ENCODE measurements at regions not wholly inside any gene's neighbourhood (a gene's known extent, or its start where the extent isn't known, plus 50 kb on each side); places are given as distances from the start of the nearest gene placed in this dataset.
A peak's percentile ranks its signal among the peaks of the same experiment; 100 is the strongest.

- TF ChIP-seq EZH2phosphoT487 (IDR thresholded peaks at IDR 0.05; ENCODE audit: low read depth): no peak
- TF ChIP-seq CTCF (IDR thresholded peaks at IDR 0.05; ENCODE audit: low read depth, low read length): no peak
- H3K27me3 ChIP-seq (ENCODE audit: low read depth, low read length): peaks cover 23% of the 10 kb centered on the region
- H3K27ac ChIP-seq (ENCODE audit: low read length): peak overlapping the region; percentile 51
- no peaks in the 10 kb centered on the region for H3K79me2 ChIP-seq (ENCODE audit: low read length)
- H3K9me3 ChIP-seq (ENCODE audit: insufficient read depth, low read length): no peaks in the 10 kb centered on the region
- no peaks in the 10 kb centered on the region for H3K36me3 ChIP-seq (replicated peaks; ENCODE audit: low read depth, low read length)
- peak overlapping the region; percentile 37 for H2AFZ ChIP-seq (ENCODE audit: low read depth, low read length)
- H3K9ac ChIP-seq (ENCODE audit: low read length): 0 out of 2 replicates have a peak overlapping the region, but pooled peaks have one; percentile 7
- peak overlapping the region; percentile 99 for H3K4me2 ChIP-seq (ENCODE audit: low read length)
- peak overlapping the region; percentile 70 for H3K4me3 ChIP-seq (ENCODE audit: low read length)
- peaks cover 25% of the 10 kb centered on the region for H3K4me1 ChIP-seq (ENCODE audit: low read length)
- no peaks in the 10 kb centered on the region for H4K20me1 ChIP-seq (ENCODE audit: insufficient read depth, low read length)
Observed at GRCh38 chr7:98771941-98772603, 97.7 kb downstream of the TMEM130 start.

GRCh38 chr7:98774884-98775283 lies 94.9 kb downstream of the TMEM130 start:
- Histone ChIP-seq H3K27me3 (ENCODE audit: low read depth, low read length) (peaks cover 25% of the 10 kb centered on the region), H3K79me2 (ENCODE audit: low read length) (no peaks in the 10 kb centered on the region), H3K9me3 (ENCODE audit: insufficient read depth, low read length) (no peaks in the 10 kb centered on the region), H3K4me1 (ENCODE audit: low read length) (peaks cover 25% of the 10 kb centered on the region), H3K4me2 (ENCODE audit: low read length) (no peak overlapping the region), H3K4me3 (ENCODE audit: low read length) (no peak overlapping the region), H3K9ac (ENCODE audit: low read length) (no peak overlapping the region), H4K20me1 (ENCODE audit: insufficient read depth, low read length) (no peaks in the 10 kb centered on the region), H3K27ac (ENCODE audit: low read length) (no peak overlapping the region), H3K36me3 (replicated peaks; ENCODE audit: low read depth, low read length) (no peaks in the 10 kb centered on the region), H2AFZ (ENCODE audit: low read depth, low read length) (no peak overlapping the region)
- TF ChIP-seq CTCF (IDR thresholded peaks at IDR 0.05; ENCODE audit: low read depth, low read length): no peak

- Histone ChIP-seq H3K36me3 (replicated peaks; ENCODE audit: low read depth, low read length) (no peaks in the 10 kb centered on the region), H2AFZ (ENCODE audit: low read depth, low read length) (no peak overlapping the region), H3K9me3 (ENCODE audit: insufficient read depth, low read length) (no peaks in the 10 kb centered on the region), H3K27ac (ENCODE audit: low read length) (no peak overlapping the region), H4K20me1 (ENCODE audit: insufficient read depth, low read length) (no peaks in the 10 kb centered on the region), H3K27me3 (ENCODE audit: low read depth, low read length) (peaks cover 31% of the 10 kb centered on the region), H3K9ac (ENCODE audit: low read length) (no peak overlapping the region), H3K4me3 (ENCODE audit: low read length) (no peak overlapping the region), H3K79me2 (ENCODE audit: low read length) (no peaks in the 10 kb centered on the region), H3K4me1 (ENCODE audit: low read length) (peaks cover 10% of the 10 kb centered on the region), H3K4me2 (ENCODE audit: low read length) (no peak overlapping the region)
- no peak for TF ChIP-seq CTCF (IDR thresholded peaks at IDR 0.05; ENCODE audit: low read depth, low read length)
Observed at GRCh38 chr7:98777051-98777450, 92.8 kb downstream of the TMEM130 start.

- no peaks in the 10 kb centered on the region for H3K79me2 ChIP-seq (ENCODE audit: low read length)
- H3K9ac ChIP-seq (ENCODE audit: low read length): no peak overlapping the region
- no peak overlapping the region for H3K4me2 ChIP-seq (ENCODE audit: low read length)
- H3K27me3 ChIP-seq (ENCODE audit: low read depth, low read length): peaks cover 34% of the 10 kb centered on the region
- no peaks in the 10 kb centered on the region for H4K20me1 ChIP-seq (ENCODE audit: insufficient read depth, low read length)
- no peak overlapping the region for H2AFZ ChIP-seq (ENCODE audit: low read depth, low read length)
- H3K4me3 ChIP-seq (ENCODE audit: low read length): no peak overlapping the region
- H3K36me3 ChIP-seq (replicated peaks; ENCODE audit: low read depth, low read length): no peaks in the 10 kb centered on the region
- TF ChIP-seq CTCF (IDR thresholded peaks at IDR 0.05; ENCODE audit: low read depth, low read length): no peak
- no peak for TF ChIP-seq EZH2phosphoT487 (IDR thresholded peaks at IDR 0.05; ENCODE audit: low read depth)
- H3K27ac ChIP-seq (ENCODE audit: low read length): no peak overlapping the region
- no peaks in the 10 kb centered on the region for H3K4me1 ChIP-seq (ENCODE audit: low read length)
- no peaks in the 10 kb centered on the region for H3K9me3 ChIP-seq (ENCODE audit: insufficient read depth, low read length)
Observed at GRCh38 chr7:98778421-98778820, 91.4 kb downstream of the TMEM130 start.
